ENCODE measurements at regions not wholly inside any gene's neighbourhood (a gene's known extent, or its start where the extent isn't known, plus 50 kb on each side); places are given as distances from the start of the nearest gene placed in this dataset.
"Not testable (repeated sequence)": the region's sequence is repeated elsewhere in the genome, so short reads cannot be mapped to it uniquely, and the experiment has no call there.

DNA sequence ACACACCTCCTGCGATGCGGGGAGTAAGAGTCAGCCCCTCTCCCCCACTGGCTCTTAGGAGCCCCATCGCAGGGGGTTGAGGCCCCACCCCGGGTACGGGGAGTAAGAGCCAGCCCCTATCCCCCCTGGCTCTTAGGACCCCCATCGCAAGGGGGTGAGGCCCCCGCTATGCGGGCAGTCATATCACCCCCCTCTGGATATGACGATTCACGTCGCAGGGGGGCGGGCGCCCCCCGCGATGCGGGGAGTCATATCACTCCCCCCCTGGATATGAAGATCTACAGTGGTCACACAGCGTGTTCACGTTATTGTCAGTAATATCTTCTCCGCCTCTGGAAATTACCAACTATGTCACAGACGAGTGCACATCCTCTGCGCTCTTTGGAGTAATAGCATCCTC, 61.1 kb downstream of the DEFB131A start:
- not testable (repeated sequence) for H3K4me1 Mint-ChIP-seq; H3K36me3 Mint-ChIP-seq; DNase-seq; H3K4me3 Mint-ChIP-seq; H3K27me3 Mint-ChIP-seq (ENCODE audit: low read depth in 3 of 3); H3K9me3 Mint-ChIP-seq; H3K27ac Mint-ChIP-seq

GRCh38 chr4:9506672-9507071, 62.5 kb downstream of the DEFB131A start:
- DNase-seq; H3K36me3 Mint-ChIP-seq; H3K9me3 Mint-ChIP-seq; H3K27me3 Mint-ChIP-seq (ENCODE audit: low read depth in 3 of 3); H3K4me3 Mint-ChIP-seq; H3K27ac Mint-ChIP-seq; H3K4me1 Mint-ChIP-seq: not testable (repeated sequence)

GRCh38 chr4:9512941-9513340, 68.7 kb downstream of the DEFB131A start:
- DNase-seq; H3K27me3 Mint-ChIP-seq (ENCODE audit: low read depth in 3 of 3); H3K4me1 Mint-ChIP-seq; H3K36me3 Mint-ChIP-seq; H3K4me3 Mint-ChIP-seq; H3K9me3 Mint-ChIP-seq; H3K27ac Mint-ChIP-seq: not testable (repeated sequence)

DNA sequence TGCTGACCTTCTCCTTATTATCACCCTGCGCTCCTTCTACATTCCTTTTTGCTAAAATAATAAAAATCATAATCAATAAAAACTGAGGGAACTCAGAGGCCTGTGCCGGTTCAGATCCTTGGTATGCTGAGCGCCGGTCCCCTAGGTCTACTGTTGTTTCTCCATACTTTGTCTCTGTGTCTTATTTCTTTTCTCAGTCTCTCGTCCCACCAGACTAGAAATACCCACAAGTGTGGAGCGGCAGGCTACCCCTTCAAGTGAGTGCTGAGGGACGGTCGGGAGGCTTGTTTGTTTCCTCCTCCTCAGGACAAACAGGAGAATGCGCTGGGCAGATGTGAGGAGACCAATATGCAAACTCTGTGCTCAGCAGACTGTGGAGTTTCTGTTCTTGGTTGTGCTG, 75.4 kb downstream of the DEFB131A start:
- H3K4me3 Mint-ChIP-seq; H3K4me1 Mint-ChIP-seq; H3K27ac Mint-ChIP-seq; H3K9me3 Mint-ChIP-seq; DNase-seq; H3K27me3 Mint-ChIP-seq (ENCODE audit: low read depth in 3 of 3); H3K36me3 Mint-ChIP-seq: not testable (repeated sequence)

- not testable (repeated sequence) for H3K27ac Mint-ChIP-seq; H3K9me3 Mint-ChIP-seq; H3K36me3 Mint-ChIP-seq; H3K4me1 Mint-ChIP-seq; DNase-seq; H3K27me3 Mint-ChIP-seq (ENCODE audit: low read depth in 3 of 3); H3K4me3 Mint-ChIP-seq
Measured at GRCh38 chr4:9522903-9523302, 78.7 kb downstream of the DEFB131A start.

DNA sequence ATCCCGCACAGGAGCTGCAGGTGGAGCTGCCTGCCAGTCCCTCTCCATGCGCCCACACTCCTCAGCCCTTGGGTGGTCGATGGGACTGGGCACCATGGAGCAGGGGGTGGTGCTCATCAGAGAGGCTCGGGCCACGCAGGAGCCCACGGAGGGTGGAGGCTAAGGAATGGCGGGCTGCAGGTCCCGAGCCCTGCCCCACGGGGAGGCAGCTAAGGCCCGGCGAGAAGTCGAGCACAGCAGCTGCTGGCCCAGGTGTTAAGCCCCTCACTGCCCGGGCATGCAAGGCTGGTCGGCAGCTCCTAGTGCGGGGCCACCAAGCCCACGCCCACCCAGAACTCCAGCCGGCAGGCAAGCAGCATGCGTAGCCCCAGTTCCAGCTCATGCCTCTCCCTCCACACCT, 80.2 kb downstream of the DEFB131A start:
- not testable (repeated sequence) for H3K36me3 Mint-ChIP-seq; H3K4me1 Mint-ChIP-seq; H3K27ac Mint-ChIP-seq; H3K27me3 Mint-ChIP-seq (ENCODE audit: low read depth in 3 of 3); H3K4me3 Mint-ChIP-seq; H3K9me3 Mint-ChIP-seq; DNase-seq

DNA sequence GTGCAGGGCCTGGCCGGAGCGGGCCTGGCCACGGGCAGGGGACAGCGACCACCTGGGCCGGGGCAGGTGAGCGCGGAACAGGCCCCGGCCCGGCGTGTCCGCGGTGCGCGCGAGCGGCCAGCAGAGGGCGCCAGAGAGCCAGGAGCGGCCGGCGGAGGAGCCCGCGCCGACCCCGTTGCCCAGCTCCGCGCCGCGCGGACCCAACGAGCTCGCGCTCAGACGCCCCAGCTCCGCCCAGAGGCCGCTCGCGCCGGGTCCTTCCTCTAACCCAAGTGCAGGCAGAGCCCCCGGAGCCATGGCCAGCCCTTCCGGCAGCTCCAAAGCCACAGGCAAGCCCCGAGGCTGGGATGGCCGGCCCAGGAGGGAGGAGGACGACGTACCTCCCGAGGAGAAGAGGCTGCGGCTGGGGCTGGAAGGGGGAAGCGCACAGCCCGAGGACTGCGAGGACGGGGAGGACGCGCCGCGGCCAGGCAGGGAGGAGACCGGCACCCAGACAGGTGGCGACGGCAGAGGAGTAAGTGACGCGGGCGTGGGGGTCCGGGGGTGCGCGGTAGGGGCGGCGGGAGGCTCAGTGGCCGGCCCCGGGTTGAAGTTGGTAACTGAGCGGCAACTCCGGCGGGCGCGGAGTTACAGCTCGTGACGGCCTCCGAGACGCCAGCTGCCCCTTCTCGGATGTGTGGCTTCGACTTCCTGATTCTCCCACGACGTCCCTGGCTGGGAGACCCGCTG, 88.1 kb downstream of the DEFB131A start:
- H3K27ac Mint-ChIP-seq, H3K9me3 Mint-ChIP-seq, H3K36me3 Mint-ChIP-seq, H3K4me1 Mint-ChIP-seq: not testable (repeated sequence)
- peak overlapping the region; percentile 58 to 80 (median 69) for H3K4me3 Mint-ChIP-seq
- H3K27me3 Mint-ChIP-seq (ENCODE audit: low read depth in 3 of 3): peaks cover 4 to 10% (median 8%) of the 10 kb centered on the region in 3 donors
- DNase-seq: peak; percentile 65 to 69 (median 68)

GRCh38 chr4:9532863-9533192, 88.6 kb downstream of the DEFB131A start:
- not testable (repeated sequence) for H3K4me1 Mint-ChIP-seq; H3K9me3 Mint-ChIP-seq; H3K36me3 Mint-ChIP-seq; H3K27ac Mint-ChIP-seq; H3K27me3 Mint-ChIP-seq (ENCODE audit: low read depth in 3 of 3)
- peak in 1 of 3 donors; percentile 2 for DNase-seq
- peak overlapping the region; percentile 58 to 80 (median 69) for H3K4me3 Mint-ChIP-seq

DNA sequence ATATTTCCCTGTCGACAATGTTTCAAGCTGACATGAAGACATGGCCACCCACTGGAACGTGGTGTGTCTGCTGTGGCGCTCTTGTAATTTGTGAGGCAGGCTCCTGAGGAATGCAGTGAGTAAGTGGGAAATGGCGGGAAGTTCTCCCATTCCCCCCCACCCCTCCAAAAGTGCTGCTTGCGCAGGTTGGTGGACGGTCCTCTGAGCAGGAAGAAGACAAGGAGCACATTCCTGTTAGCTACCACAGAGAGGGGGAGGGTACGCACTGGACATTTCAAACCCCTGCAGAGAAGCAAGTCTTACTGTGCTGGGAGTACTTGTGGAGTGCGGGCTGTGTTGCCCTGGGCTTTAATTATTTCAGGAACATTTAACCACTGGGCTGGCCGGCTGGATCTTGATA, 92.9 kb downstream of the DEFB131A start:
- H3K9me3 Mint-ChIP-seq; H3K4me1 Mint-ChIP-seq; DNase-seq; H3K27me3 Mint-ChIP-seq (ENCODE audit: low read depth in 3 of 3); H3K4me3 Mint-ChIP-seq; H3K27ac Mint-ChIP-seq; H3K36me3 Mint-ChIP-seq: not testable (repeated sequence)

GRCh38 chr4:9539939-9540520, 95.8 kb downstream of the DEFB131A start:
- H3K27me3 Mint-ChIP-seq (ENCODE audit: low read depth in 3 of 3); H3K4me1 Mint-ChIP-seq; H3K27ac Mint-ChIP-seq; DNase-seq; H3K4me3 Mint-ChIP-seq; H3K36me3 Mint-ChIP-seq; H3K9me3 Mint-ChIP-seq: not testable (repeated sequence)

GRCh38 chr4:9541388-9541915, 97.2 kb downstream of the DEFB131A start:
- not testable (repeated sequence) for H3K27ac Mint-ChIP-seq; H3K27me3 Mint-ChIP-seq (ENCODE audit: low read depth in 3 of 3); H3K4me3 Mint-ChIP-seq; DNase-seq; H3K4me1 Mint-ChIP-seq; H3K9me3 Mint-ChIP-seq; H3K36me3 Mint-ChIP-seq

GRCh38 chr4:9544851-9545250, 100.6 kb downstream of the DEFB131A start:
- not testable (repeated sequence) for H3K36me3 Mint-ChIP-seq; H3K27ac Mint-ChIP-seq; H3K9me3 Mint-ChIP-seq; H3K4me1 Mint-ChIP-seq; H3K4me3 Mint-ChIP-seq; H3K27me3 Mint-ChIP-seq (ENCODE audit: low read depth in 3 of 3); DNase-seq

DNA sequence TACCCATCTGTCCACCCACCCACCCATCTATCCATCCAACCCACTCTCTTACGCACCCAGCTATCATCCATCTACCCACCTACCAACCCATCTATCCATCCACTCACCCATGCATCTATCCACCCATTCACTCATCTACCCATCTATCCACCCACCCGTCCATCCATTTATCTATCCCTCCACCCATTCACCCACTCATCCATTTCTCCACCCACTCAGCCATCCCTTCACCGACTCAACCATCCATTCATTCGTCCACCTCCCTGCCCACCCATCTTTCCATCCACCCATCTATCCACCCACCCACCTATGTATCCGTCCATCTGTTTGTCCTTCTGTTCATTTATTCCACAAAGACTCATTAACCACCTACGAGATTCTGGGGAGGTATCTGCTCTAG, 103.3 kb downstream of the DEFB131A start:
- not testable (repeated sequence) for H3K27ac Mint-ChIP-seq, DNase-seq

DNA sequence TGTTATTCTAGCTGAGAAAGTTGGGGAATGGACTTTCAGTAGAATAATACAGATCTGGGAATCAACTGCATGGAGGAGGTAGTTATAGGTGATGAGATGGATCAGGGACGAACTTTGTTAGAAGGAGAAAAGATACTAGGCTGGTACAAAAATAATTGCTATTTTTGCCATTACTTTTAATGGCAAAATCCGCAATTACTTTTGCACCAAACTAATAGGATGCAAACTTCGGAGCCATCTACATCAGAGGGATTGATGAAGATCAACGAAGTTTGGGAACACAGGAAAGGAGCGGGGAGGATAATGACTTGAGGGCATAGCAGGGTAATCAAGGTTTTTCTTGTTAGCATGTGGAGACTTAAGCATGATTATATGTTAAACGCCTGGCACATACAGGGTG, 111.9 kb downstream of the DEFB131A start:
- not testable (repeated sequence) for DNase-seq; H3K27ac Mint-ChIP-seq; H3K9me3 Mint-ChIP-seq; H3K4me3 Mint-ChIP-seq; H3K4me1 Mint-ChIP-seq; H3K36me3 Mint-ChIP-seq; H3K27me3 Mint-ChIP-seq (ENCODE audit: low read depth in 3 of 3)

More for the DNA sequence above, 103.3 kb downstream of the DEFB131A start:
- H3K27me3 Mint-ChIP-seq (ENCODE audit: low read depth in 3 of 3); H3K4me3 Mint-ChIP-seq; H3K9me3 Mint-ChIP-seq; H3K4me1 Mint-ChIP-seq; H3K36me3 Mint-ChIP-seq: not testable (repeated sequence)

GRCh38 chr4:9577869-9578268, 133.7 kb downstream of the DEFB131A start:
- DNase-seq, H3K4me1 Mint-ChIP-seq, H3K4me3 Mint-ChIP-seq, H3K27ac Mint-ChIP-seq: not testable (repeated sequence)
- Mint-ChIP-seq H3K36me3 (peaks cover 0 to 12% (median 5%) of the 10 kb centered on the region in 3 donors), H3K9me3 (peaks cover 13 to 37% (median 19%) of the 10 kb centered on the region in 6 donors), H3K27me3 (ENCODE audit: low read depth in 3 of 3) (peaks cover 0 to 11% (median 3%) of the 10 kb centered on the region in 3 donors)

Data from immature natural killer cell (primary cell).